Stomach smooth muscle (tissue), 2 donors: ENCODE measurements at regions not wholly inside any gene's neighbourhood (a gene's known extent, or its start where the extent isn't known, plus 50 kb on each side); places are given as distances from the start of the nearest gene placed in this dataset.
"Not testable (repeated sequence)": the region's sequence is repeated elsewhere in the genome, so short reads cannot be mapped to it uniquely, and the experiment has no call there.

ENCODE experiments used
- H3K27ac ChIP-seq: one replicate; pipeline ENCODE4 v1.7.0; 2013; ENCODE audit warnings: mild to moderate bottlenecking, low read length, inconsistent platforms
- H3K27me3 ChIP-seq, 2 donors: one replicate each; pipeline ENCODE4 v1.7.0; 2013; ENCODE audit warnings: low read length in 2 of 2; ENCODE audit not compliant: insufficient read depth in 2 of 2, control insufficient read depth in 1 of 2
- H3K36me3 ChIP-seq, 2 donors: one replicate each; pipeline ENCODE4 v1.7.0; 2013; ENCODE audit warnings: low read length in 2 of 2; ENCODE audit not compliant: control insufficient read depth in 2 of 2, insufficient read depth in 2 of 2
- H3K4me1 ChIP-seq: one replicate; pipeline ENCODE4 v1.7.0; 2013; ENCODE audit warnings: low read length; ENCODE audit not compliant: control insufficient read depth, insufficient read depth
- H3K4me3 ChIP-seq, 2 donors: one replicate each; pipeline ENCODE4 v1.7.0; 2013; ENCODE audit warnings: low read length in 2 of 2
- H3K9ac ChIP-seq, 2 donors: one replicate each; pipeline ENCODE4 v1.7.0; 2013; ENCODE audit warnings: low read length in 2 of 2, mild to moderate bottlenecking in 1 of 2
- H3K9me3 ChIP-seq, 2 donors: one replicate each; pipeline ENCODE4 v1.7.0; 2013; ENCODE audit warnings: low read length in 2 of 2; ENCODE audit not compliant: control insufficient read depth in 2 of 2
- donor health status: healthy.
- donor health status: Pancreatic carcinoma.

DNA sequence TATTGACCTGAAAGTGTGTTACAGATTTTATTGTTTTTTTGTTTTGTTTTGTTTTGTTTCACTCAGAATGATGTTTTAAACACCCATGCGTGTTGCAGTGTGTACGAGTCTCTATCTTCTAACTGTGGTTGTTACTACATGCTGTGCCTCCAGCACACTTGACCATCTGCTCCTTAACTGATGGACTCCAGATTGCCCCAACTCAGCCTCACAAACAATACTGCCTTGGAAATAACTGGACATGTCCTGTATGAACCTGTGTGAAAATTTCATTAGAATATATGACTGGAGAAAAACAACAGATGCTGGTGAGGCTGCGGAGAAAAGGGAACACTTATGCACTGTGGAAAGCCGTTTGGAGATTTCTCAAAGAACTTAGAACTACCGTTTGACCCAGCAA lies 68.7 kb upstream of the HAND1 start:
- Histone ChIP-seq H3K9me3 (no peaks in the 10 kb centered on the region), H3K4me3 (no peak overlapping the region), H3K36me3 (no peaks in the 10 kb centered on the region), H3K9ac (no peak overlapping the region), H3K4me1 (no peaks in the 10 kb centered on the region), H3K27me3 (peaks cover 5 to 7% of the 10 kb centered on the region in 2 donors), H3K27ac (no peak overlapping the region)

DNA sequence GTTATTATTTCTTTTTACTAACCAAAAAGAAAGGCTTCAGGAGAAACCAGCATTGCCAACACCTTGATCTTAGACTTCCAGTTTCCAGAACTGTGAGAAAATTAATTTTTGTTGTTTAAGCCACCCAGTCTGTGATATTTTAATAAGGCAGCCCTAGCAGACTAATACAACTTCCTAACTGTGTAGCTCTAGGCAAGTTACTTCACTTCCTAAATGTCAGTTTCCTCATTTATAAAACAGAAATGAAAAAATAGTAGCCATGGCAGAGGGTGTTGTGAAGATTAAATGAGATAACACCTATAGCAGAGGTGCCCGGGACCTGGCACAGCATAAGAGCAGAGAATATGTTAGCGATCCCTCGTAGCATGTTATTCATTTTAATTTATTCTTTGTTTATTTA lies 66.6 kb upstream of the HAND1 start:
- no peaks in the 10 kb centered on the region for H3K36me3 ChIP-seq
- no peaks in the 10 kb centered on the region for H3K4me1 ChIP-seq
- no peak overlapping the region for H3K4me3 ChIP-seq
- H3K27ac ChIP-seq, result no peak overlapping the region
- peaks cover 12 to 13% of the 10 kb centered on the region in 2 donors for H3K27me3 ChIP-seq
- no peak overlapping the region for H3K9ac ChIP-seq
- no peaks in the 10 kb centered on the region for H3K9me3 ChIP-seq

DNA sequence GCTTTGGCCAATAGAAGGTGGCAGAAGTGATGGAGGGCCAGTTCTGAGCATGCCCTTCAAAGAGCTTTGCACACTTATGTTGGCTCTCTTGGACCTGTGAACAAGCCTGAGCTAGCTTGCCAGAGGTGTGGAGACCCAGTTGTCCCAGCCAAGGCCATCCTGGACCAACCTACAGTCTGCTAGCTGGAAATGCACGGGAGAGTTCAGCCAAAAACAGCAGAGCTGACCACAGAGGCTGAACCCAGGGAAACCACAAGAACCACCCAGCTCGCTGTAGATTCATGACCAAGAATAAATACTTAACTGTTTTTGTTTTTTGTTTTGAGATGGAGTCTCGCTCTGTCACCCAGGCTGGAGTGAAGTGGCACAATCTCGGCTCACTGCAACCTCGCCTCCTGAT lies 65.4 kb upstream of the HAND1 start:
- Histone ChIP-seq H3K9ac (no peak overlapping the region), H3K4me1 (no peaks in the 10 kb centered on the region), H3K36me3 (no peaks in the 10 kb centered on the region), H3K27me3 (peaks cover 13 to 14% of the 10 kb centered on the region in 2 donors), H3K27ac (no peak overlapping the region), H3K4me3 (no peak overlapping the region), H3K9me3 (no peaks in the 10 kb centered on the region)

DNA sequence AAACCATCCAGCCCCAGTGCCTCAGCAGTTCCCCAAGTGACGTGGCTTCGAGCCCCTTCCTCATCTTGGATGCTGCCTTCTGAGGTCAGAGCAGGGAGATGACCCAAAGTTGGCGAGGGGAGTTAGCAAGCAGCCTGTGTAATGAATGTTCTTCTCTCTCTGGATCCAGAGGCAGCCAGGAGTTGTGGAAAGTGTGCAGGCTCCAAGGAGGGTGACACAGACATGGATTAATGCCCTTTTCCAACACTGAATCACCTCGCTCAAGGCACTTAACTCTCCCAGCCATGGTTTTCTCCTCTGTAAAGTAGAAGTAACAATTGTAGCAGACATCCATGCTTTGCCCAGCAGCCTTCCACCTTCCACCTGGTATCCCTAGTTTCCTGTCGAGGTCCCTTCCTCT lies 64.6 kb upstream of the HAND1 start:
- Histone ChIP-seq H3K36me3 (no peaks in the 10 kb centered on the region), H3K27me3 (peaks cover 13 to 14% of the 10 kb centered on the region in 2 donors), H3K9ac (no peak overlapping the region), H3K9me3 (no peaks in the 10 kb centered on the region), H3K4me1 (no peaks in the 10 kb centered on the region), H3K27ac (no peak overlapping the region), H3K4me3 (no peak overlapping the region)

DNA sequence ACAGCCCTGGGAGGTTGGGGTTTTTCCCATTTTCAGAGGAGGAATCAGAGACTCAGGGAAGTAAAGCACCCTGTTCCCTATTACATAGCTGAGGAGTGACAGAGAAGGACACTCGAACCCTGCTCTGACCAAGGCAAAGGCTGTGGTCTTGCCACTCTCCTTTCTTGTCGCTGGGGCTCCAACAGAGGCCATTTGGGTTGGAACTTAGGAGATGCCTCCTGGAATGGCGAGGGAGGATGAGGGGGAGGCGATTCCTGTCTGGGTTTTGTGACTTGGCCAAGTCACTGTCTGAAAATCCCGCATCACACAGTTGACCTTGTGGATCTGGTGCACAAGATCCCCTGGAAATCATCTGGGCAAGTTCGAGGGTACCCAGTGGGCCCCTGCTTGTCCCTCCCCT lies 64.0 kb upstream of the HAND1 start:
- Histone ChIP-seq H3K36me3 (no peaks in the 10 kb centered on the region), H3K9me3 (no peaks in the 10 kb centered on the region), H3K4me3 (no peak overlapping the region), H3K27me3 (peaks cover 13 to 14% of the 10 kb centered on the region in 2 donors), H3K9ac (no peak overlapping the region), H3K27ac (no peak overlapping the region), H3K4me1 (no peaks in the 10 kb centered on the region)

DNA sequence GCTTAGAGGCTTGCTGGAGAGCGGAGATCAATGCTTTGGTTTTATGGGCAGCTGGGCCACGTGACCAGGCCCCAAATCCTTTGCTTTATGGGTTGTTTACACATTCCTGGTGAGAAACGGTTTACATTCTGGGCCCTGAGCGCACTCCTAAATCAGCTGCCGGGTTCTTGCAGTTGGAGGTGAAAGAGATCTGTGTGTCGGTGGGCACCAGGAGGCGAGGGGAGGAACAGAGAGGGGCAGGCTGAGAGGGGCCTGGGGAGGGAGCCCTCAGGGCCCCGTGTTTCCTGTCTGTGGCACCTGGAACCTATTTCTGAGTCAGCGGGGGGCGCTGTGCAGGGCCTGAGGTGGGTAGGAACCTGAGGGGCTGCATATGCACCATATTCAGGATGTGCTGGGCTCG lies 63.5 kb upstream of the HAND1 start:
- peaks cover 13 to 14% of the 10 kb centered on the region in 2 donors for H3K27me3 ChIP-seq

DNA sequence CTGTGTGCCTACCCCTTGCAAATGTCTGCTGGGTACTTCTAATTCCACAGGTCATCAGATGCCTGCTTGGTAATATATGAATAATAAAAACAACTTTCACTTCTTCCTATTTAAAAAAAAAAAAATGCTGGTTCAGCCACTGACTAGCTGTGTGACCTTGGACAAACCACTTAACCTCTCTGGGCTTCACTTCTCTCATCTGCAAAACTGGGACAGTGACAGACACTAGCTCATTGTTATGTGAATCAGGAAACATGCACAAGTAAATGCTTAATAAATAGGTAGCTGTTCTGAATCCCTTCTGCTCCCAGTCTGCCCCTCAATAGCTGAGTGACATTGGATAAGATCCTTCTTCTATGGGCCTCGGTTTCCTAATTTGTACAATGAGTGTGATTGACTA lies 62.6 kb upstream of the HAND1 start:
- H3K9ac ChIP-seq, result no peak overlapping the region
- H3K4me3 ChIP-seq, result no peak overlapping the region
- H3K27ac ChIP-seq, result no peak overlapping the region
- no peaks in the 10 kb centered on the region for H3K9me3 ChIP-seq
- H3K4me1 ChIP-seq, result no peaks in the 10 kb centered on the region
- peaks cover 13 to 14% of the 10 kb centered on the region in 2 donors for H3K27me3 ChIP-seq
- H3K36me3 ChIP-seq, result no peaks in the 10 kb centered on the region

More for the DNA sequence above, 63.5 kb upstream of the HAND1 start:
- Histone ChIP-seq H3K9ac (no peak overlapping the region), H3K4me3 (no peak overlapping the region), H3K9me3 (no peaks in the 10 kb centered on the region), H3K27ac (no peak overlapping the region), H3K4me1 (no peaks in the 10 kb centered on the region), H3K36me3 (no peaks in the 10 kb centered on the region)

DNA sequence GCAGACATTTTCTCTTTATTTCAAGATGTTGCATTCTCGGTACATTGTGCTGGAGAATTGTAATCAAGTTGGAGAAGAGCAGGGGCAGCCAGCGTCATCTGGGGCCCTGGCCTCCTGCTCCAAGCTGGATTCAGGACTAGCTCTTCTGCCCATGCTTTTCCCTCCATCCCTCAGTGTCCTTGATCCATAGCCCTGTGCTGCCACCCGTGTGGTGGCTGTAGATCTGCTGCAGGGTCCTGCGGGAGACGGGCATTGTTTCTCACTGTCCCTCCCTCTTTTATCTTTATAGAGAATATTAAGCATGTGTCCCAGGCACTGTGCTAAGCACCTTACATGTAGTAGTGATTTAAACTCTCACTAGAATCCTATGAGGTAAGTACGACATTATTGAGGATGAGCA lies 60.5 kb upstream of the HAND1 start:
- H3K4me3 ChIP-seq, result no peak overlapping the region
- H3K9me3 ChIP-seq, result no peaks in the 10 kb centered on the region
- H3K27ac ChIP-seq, result no peak overlapping the region
- no peaks in the 10 kb centered on the region for H3K36me3 ChIP-seq
- no peak overlapping the region for H3K9ac ChIP-seq
- H3K27me3 ChIP-seq, result peaks cover 10 to 14% of the 10 kb centered on the region in 2 donors
- no peaks in the 10 kb centered on the region for H3K4me1 ChIP-seq

DNA sequence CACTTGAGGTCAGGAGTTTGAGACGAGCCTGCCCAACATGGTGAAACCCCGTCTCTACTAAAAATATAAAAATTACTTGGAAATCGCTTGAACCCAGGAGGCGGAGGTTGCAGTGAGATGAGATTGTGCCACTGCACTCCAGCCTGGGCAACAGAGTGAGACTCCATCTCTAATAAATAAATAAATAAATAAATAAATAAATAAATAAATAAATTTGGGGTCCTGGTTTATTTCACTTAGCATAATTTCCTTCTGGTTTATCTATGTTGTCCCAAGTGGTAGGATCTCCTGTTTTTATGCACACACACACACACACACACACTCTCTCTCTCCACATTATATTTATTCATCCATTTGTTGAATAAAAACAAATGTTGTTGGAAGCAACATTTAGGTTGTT lies 58.4 kb upstream of the HAND1 start:
- H3K4me3 ChIP-seq, H3K36me3 ChIP-seq, H3K9ac ChIP-seq, H3K27ac ChIP-seq, H3K4me1 ChIP-seq, H3K27me3 ChIP-seq, H3K9me3 ChIP-seq: not testable (repeated sequence)

DNA sequence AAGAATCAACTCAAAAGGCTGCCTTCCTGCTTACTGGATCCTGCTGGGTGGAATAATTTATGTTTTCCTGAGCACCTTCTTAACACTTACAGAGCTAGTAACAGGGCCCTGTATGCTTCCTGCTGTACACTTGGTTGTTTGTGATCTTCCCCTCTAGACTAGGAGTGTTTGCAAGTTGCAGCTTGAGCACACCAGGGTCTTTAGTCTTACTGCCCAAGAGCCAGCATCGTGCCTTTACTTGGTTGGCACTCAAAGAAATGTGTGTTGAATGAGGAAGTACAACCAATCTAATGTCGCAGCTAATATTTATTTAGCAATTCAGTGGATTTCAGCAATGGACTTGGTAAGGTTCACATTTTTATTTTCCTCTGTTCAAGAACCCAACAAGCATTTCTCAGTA lies 57.5 kb upstream of the HAND1 start:
- H3K27me3 ChIP-seq, result peaks cover 1 to 8% of the 10 kb centered on the region in 2 donors
- no peak overlapping the region for H3K4me3 ChIP-seq
- no peak overlapping the region for H3K9ac ChIP-seq
- H3K36me3 ChIP-seq, result no peaks in the 10 kb centered on the region
- no peak overlapping the region for H3K27ac ChIP-seq
- peaks cover 0 to 5% of the 10 kb centered on the region in 2 donors for H3K9me3 ChIP-seq
- no peaks in the 10 kb centered on the region for H3K4me1 ChIP-seq

DNA sequence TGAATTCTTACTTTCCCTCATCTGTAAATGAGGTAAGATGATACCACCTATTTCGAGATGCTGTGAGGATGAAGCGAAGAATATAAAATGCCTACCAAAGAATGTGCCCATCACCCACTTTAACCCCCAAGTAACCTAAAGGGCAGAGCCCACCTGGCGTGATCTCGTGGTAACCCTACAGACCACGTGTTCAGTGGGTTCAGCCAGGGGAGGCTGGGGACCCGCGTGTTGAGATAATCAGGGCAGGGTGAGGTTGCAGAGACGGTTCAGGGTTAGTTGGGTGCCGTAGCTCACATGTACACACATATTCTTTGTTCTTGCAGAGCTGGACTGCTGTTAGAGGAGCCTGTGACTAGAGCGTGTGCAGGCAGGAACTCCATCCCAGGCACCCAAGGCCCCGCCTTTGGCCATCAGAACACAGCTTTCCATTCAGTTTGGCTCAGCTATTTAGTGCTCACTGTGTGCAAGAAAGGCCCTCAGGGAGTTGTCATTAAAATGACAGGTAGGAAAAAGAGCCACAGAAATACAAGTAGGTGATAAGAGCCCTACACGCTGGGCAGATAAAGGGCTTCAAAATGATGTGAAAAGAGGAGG lies 56.5 kb upstream of the HAND1 start:
- H3K4me1 ChIP-seq, result no peaks in the 10 kb centered on the region

More for the DNA sequence above, 56.5 kb upstream of the HAND1 start:
- Histone ChIP-seq H3K36me3 (no peaks in the 10 kb centered on the region), H3K27ac (no peak overlapping the region), H3K4me3 (no peak overlapping the region), H3K9ac (no peak overlapping the region), H3K27me3 (peaks cover 0 to 6% of the 10 kb centered on the region in 2 donors), H3K9me3 (peaks cover 0 to 5% of the 10 kb centered on the region in 2 donors)
